Spleen (tissue), 11 donors: ENCODE measurements at regions not wholly inside any gene's neighbourhood (a gene's known extent, or its start where the extent isn't known, plus 50 kb on each side); places are given as distances from the start of the nearest gene placed in this dataset.

Experiments used
- DNase-seq: peaks from one replicate; pipeline ENCODE4 v3.0.0-alpha.2; 2020
- H3K27ac ChIP-seq, 8 donors: fragments of 200-600 bp; sonication (generic) in 7 of 8; 1 replicate in 4 of 8; 2 replicates in 4 of 8; pipeline versions ENCODE4 v1.5.0 to v1.8.0; 2016 to 2021; ENCODE audit warnings: inconsistent platforms in 4 of 8, mild to moderate bottlenecking in 4 of 8, moderate library complexity in 1 of 8
- H3K27me3 ChIP-seq, 7 donors: fragments of 200-600 bp; sonication (generic) in 6 of 7; replicated peaks in 1 of 7; 1 replicate in 4 of 7; 2 replicates in 3 of 7; pipeline versions ENCODE4 v1.5.0 to v1.8.0; 2016 to 2021; ENCODE audit warnings: inconsistent platforms in 3 of 7, mild to moderate bottlenecking in 1 of 7
- H3K36me3 ChIP-seq, 6 donors: fragments of 200-600 bp; sonication (generic) in 5 of 6; 1 replicate in 4 of 6; 2 replicates in 2 of 6; pipeline versions ENCODE4 v1.5.0 to v1.8.0; 2016 to 2021; ENCODE audit warnings: inconsistent platforms in 2 of 6
- H3K4me1 ChIP-seq, 6 donors: fragments of 200-600 bp; sonication (generic) in 5 of 6; 1 replicate in 3 of 6; 2 replicates in 3 of 6; pipeline versions ENCODE4 v1.5.0 to v1.8.0; 2016 to 2021; ENCODE audit warnings: inconsistent platforms in 3 of 6
- H3K4me3 ChIP-seq, 8 donors: fragments of 200-600 bp; sonication (generic) in 7 of 8; 1 replicate in 4 of 8; 2 replicates in 4 of 8; pipeline versions ENCODE4 v1.5.0 to v1.8.0; 2016 to 2021; ENCODE audit warnings: inconsistent platforms in 4 of 8, mild to moderate bottlenecking in 4 of 8, moderate library complexity in 2 of 8
- H3K9me3 ChIP-seq, 8 donors: fragments of 200-600 bp; sonication (generic) in 7 of 8; 1 replicate in 4 of 8; 2 replicates in 4 of 8; pipeline versions ENCODE4 v1.5.0 to v1.8.0; 2016 to 2021; ENCODE audit warnings: inconsistent platforms in 4 of 8
- POLR2A ChIP-seq, 3 donors: fragments of 450-650 bp; IDR thresholded peaks; one replicate each; pipeline ENCODE4 v1.5.1; 2017; ENCODE audit warnings: antibody characterized with exemption in 3 of 3, mild to moderate bottlenecking in 1 of 3
- POLR2AphosphoS5 ChIP-seq, 3 donors: sonication (generic); formaldehyde crosslinking; IDR thresholded peaks; one replicate each; pipeline ENCODE4 v1.5.1; 2017; ENCODE audit warnings: antibody characterized with exemption in 3 of 3
- WGBS, 5 donors: extraction: QIAGEN DNeasy Blood & Tissue Kit in 3 of 5; methylation state at CpG; one replicate each; pipeline versions ENCODE4 v1.1.5 to v1.1.7; 2013 to 2018; 5-methylcytosine and 5-hydroxymethylcytosine counted together
- intact Hi-C: fragments of 100-400 bp; cut with DNase I; formaldehyde crosslinking; loops from one replicate; pipeline ENCODE4 v1.15.0; 2023; ENCODE audit warnings: low total_unique reads
- TF ChIP-seq, protein P1 (sequence below), 11 experiments: fragments of 200-600 bp in 7 of 11; fragments of 450-650 bp in 4 of 11; sonication (generic) in 4 of 11; IDR thresholded peaks in 8 of 11; conservative IDR thresholded peaks in 3 of 11; 1 replicate in 7 of 11; 2 replicates in 4 of 11; pipeline versions ENCODE4 v1.4.0 to v1.8.0; 2016 to 2021; ENCODE audit warnings: antibody characterized with exemption in 11 of 11, inconsistent platforms in 4 of 11, mild to moderate bottlenecking in 1 of 11
- donor health status: healthy with polysubstance abuse.
- donor health status: DM: no; HTN: no; CAD: no; lungs with moderate emphysema.
- donor health status: DM: no; HTN: no; CAD: no.
- donor health status: Bipolar disorder and iron deficiency.
- donor health status: healthy.
- donor health status: DM: no; HTN: no; CAD: no.
- donor health status: DM: yes; HTN: yes; CAD: no.

DNA sequence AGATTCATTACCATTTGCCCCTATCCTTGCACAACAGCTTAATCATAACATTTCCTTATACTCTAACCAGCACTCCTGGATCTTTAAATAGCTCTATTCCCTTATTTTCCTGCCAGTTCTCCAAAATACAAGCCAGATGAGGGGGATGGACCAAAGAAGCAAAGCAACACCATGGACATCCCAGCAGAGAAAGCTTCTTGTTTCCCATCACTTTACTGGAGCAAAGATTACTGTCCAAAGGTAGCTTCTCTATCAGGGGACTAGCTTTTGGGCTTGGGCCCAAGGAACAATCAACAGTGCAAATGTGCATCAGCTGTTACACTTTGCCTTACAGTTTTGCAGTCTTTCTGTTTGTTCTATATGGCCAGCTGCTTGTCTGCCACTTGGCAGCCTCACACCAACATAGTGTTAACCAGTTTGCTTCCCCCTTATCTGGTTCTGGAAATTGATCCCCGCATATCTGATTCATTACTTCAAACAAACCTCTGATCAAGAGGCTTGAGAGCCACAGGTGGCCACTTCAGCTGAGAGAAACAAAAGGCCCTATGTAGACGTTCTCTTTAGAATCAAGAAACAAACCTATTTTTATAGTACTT lies 814.3 kb downstream of the METTL15 start:
- no peaks in the 10 kb centered on the region for H3K27me3 ChIP-seq
- 44 to 77% (median 58%) methylated on average over 2 of the region's 2 CpGs for WGBS, 5 donors
- H3K4me3 ChIP-seq, result no peak overlapping the region
- peaks cover 0 to 13% (median under 1%) of the 10 kb centered on the region in 8 donors for H3K9me3 ChIP-seq
- intact Hi-C loops, result no loop called here
- H3K27ac ChIP-seq, result no peak overlapping the region
- DNase-seq, result no peak
- TF ChIP-seq, protein P1, sequence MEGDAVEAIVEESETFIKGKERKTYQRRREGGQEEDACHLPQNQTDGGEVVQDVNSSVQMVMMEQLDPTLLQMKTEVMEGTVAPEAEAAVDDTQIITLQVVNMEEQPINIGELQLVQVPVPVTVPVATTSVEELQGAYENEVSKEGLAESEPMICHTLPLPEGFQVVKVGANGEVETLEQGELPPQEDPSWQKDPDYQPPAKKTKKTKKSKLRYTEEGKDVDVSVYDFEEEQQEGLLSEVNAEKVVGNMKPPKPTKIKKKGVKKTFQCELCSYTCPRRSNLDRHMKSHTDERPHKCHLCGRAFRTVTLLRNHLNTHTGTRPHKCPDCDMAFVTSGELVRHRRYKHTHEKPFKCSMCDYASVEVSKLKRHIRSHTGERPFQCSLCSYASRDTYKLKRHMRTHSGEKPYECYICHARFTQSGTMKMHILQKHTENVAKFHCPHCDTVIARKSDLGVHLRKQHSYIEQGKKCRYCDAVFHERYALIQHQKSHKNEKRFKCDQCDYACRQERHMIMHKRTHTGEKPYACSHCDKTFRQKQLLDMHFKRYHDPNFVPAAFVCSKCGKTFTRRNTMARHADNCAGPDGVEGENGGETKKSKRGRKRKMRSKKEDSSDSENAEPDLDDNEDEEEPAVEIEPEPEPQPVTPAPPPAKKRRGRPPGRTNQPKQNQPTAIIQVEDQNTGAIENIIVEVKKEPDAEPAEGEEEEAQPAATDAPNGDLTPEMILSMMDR (IDR thresholded peaks at IDR 0.05 in 8 of 11, conservative IDR thresholded peaks at IDR 0.05 in 3 of 11), result no peak
- TF ChIP-seq POLR2A (IDR thresholded peaks at IDR 0.05) (no peak), POLR2AphosphoS5 (IDR thresholded peaks at IDR 0.05) (no peak)
- H3K4me1 ChIP-seq, result no peaks in the 10 kb centered on the region
- no peaks in the 10 kb centered on the region for H3K36me3 ChIP-seq

DNA sequence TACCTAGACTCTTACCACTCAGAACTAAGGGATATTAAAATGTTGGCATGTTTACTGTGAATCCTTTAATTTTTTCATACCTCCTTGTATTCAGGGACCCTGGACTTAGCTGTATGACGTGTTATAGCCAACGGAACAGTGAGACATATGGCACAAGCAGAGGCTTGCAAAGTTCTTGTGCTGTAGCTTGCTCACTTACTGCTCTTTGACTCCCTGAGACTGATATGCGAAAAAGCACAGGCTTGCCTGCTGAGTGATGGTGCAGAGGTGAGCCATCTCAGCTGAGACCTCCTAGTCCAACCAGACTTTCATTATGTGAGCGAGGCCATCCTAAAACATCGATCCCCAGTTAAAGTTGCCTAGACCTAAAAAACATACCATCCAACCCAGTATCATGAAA lies 811.0 kb downstream of the METTL15 start:
- 87 to 91% (median 89%) methylated on average over 5 of the region's 5 CpGs for WGBS, 5 donors
- intact Hi-C loops, result no loop called here
- DNase-seq, result no peak
- Histone ChIP-seq H3K36me3 (no peaks in the 10 kb centered on the region), H3K27me3 (no peaks in the 10 kb centered on the region), H3K27ac (no peak overlapping the region), H3K4me1 (no peaks in the 10 kb centered on the region), H3K9me3 (peaks cover 0 to 7% (median 0%) of the 10 kb centered on the region in 8 donors), H3K4me3 (no peak overlapping the region)
- TF ChIP-seq POLR2A (IDR thresholded peaks at IDR 0.05), result no peak
- TF ChIP-seq, protein P1 (IDR thresholded peaks at IDR 0.05 in 8 of 11, conservative IDR thresholded peaks at IDR 0.05 in 3 of 11), result no peak
- TF ChIP-seq POLR2AphosphoS5 (IDR thresholded peaks at IDR 0.05), result no peak

DNA sequence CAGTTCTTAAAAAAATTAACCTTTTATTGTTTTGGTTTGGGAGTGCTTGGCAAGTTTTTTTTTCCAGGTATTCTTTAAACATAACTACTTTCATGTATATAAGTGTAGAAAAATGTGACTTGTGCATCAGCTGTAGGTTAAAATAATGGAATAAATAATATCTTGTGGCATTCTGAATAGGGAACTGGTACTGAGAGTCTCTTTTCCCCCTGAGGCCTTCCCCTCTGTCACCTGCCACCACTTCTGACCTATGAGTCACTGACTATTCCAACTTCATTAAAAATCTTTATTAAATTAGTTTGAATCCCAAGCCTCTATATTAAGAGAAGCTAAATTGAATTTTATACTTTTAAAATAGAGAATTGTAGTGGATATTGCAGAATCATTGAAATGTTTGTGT lies 805.7 kb downstream of the METTL15 start:
- Histone ChIP-seq H3K27me3 (no peaks in the 10 kb centered on the region), H3K4me1 (no peaks in the 10 kb centered on the region), H3K4me3 (no peak overlapping the region), H3K9me3 (peaks cover 0 to 7% (median 0%) of the 10 kb centered on the region in 8 donors), H3K27ac (no peak overlapping the region), H3K36me3 (no peaks in the 10 kb centered on the region)
- TF ChIP-seq POLR2A (IDR thresholded peaks at IDR 0.05), result no peak
- TF ChIP-seq POLR2AphosphoS5 (IDR thresholded peaks at IDR 0.05), result no peak
- TF ChIP-seq, protein P1 (IDR thresholded peaks at IDR 0.05 in 8 of 11, conservative IDR thresholded peaks at IDR 0.05 in 3 of 11), result no peak
- DNase-seq, result no peak
- intact Hi-C loops, result no loop called here

DNA sequence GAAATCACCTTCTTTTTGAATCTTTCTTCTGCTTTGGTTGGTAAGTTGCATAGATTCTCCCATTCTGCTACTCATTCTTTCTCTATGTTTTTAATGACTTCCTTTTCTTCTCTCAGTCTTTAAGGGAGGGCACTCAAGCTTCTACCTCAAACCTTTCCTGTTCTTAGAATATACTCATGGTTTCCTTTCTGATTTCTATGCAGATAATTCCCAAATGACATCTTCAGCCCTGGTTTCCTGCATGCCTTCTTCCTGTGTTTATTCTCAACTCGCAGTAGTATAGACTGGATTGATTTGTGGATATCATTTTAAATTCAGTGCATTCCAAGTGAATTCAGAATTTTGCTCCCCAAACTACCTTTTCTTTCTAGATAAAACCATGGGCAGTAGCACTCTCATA lies 803.6 kb downstream of the METTL15 start:
- H3K27ac ChIP-seq, result no peak overlapping the region
- TF ChIP-seq POLR2A (IDR thresholded peaks at IDR 0.05) (no peak), POLR2AphosphoS5 (IDR thresholded peaks at IDR 0.05) (no peak)
- TF ChIP-seq, protein P1 (IDR thresholded peaks at IDR 0.05 in 8 of 11, conservative IDR thresholded peaks at IDR 0.05 in 3 of 11), result no peak
- H3K4me3 ChIP-seq, result no peak overlapping the region
- DNase-seq, result no peak
- peaks cover 0 to 7% (median 0%) of the 10 kb centered on the region in 8 donors for H3K9me3 ChIP-seq
- no peaks in the 10 kb centered on the region for H3K36me3 ChIP-seq
- WGBS, 5 donors, result 12 to 25% (median 17%) methylated on average over 1 of the region's 1 CpG
- intact Hi-C loops, result no loop called here
- H3K27me3 ChIP-seq, result no peaks in the 10 kb centered on the region
- H3K4me1 ChIP-seq, result no peaks in the 10 kb centered on the region
